SU-DHL-6 (cell line): ENCODE measurements at regions not wholly inside any gene's neighbourhood (a gene's known extent, or its start where the extent isn't known, plus 50 kb on each side); places are given as distances from the start of the nearest gene placed in this dataset.

Experiments
- CTCF ChIP-seq: fragments of 200-600 bp; sonication (generic); IDR thresholded peaks from one replicate; pipeline ENCODE4 v1.5.1; 2017; ENCODE audit warnings: antibody characterized with exemption, mild to moderate bottlenecking, low read length, moderate library complexity; ENCODE audit not compliant: insufficient read depth, poor library complexity, severe bottlenecking
- EZH2phosphoT487 ChIP-seq: fragments of 200-600 bp; sonication (generic), shearing (Covaris generic); conservative IDR thresholded peaks from 2 replicates; pipeline ENCODE4 v1.6.1; 2018; ENCODE audit warnings: mild to moderate bottlenecking, antibody characterized with exemption, low read length, moderate library complexity, mixed read lengths

DNA sequence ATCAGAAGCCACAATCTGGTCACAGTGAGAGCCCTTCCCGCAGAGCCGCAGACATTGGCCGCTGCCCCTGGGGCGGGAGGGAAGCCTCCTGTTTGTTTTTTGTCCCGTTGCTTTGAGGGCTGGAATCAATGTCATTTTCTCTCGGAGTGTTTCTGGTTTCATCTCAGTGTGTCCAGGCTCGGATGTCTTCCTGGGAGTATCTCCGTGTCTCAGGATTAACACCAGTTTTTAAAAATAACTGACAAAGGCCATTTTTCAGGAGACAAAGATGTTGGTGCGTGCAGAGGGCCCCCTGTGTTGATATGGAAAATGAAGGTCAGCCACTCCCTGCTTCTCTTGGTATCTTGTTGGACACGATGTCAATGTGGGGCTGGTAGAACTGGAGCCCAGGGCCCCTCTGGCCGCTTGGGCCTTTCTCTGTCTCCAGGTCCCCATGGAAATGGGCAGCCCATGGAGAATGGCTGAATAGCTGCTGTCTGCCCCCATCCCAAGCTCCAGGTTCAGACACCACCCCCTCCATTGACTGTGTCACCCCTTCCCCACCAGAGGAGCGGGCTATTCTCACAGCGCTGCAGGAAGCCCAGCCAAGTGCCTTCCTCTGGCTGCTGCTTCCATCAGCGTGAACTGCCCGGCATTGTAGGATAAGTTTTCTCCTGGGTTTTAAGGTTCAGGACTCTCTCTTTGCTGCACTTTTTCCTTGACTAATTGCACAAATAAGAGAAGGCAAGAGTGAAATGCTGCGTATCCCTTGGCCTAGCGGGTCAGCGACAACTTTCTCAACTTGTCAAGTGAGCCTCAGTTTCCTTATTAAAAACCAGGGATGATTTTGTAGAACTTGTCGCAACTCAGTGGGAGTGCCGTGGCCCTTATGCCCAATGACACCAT is 72.2 kb upstream of the METTL9 start:
- TF ChIP-seq CTCF (no peak), EZH2phosphoT487 (no peak)
